Adrenal gland (tissue), 5 donors: ENCODE measurements at regions not wholly inside any gene's neighbourhood (a gene's known extent, or its start where the extent isn't known, plus 50 kb on each side); places are given as distances from the start of the nearest gene placed in this dataset.

Source experiments
- CTCF ChIP-seq, 6 experiments: fragments of 450-650 bp in 4 of 6; fragments of 200-600 bp in 2 of 6; sonication (generic) in 1 of 6; IDR thresholded peaks; 1 replicate in 5 of 6; 2 replicates in 1 of 6; pipeline versions ENCODE4 v1.5.1 to v1.8.0; 2016 to 2021; ENCODE audit warnings: antibody characterized with exemption in 6 of 6, mild to moderate bottlenecking in 2 of 6, moderate library complexity in 1 of 6
- POLR2A ChIP-seq, 2 donors: fragments of 450-650 bp; IDR thresholded peaks; one replicate each; pipeline ENCODE4 v1.6.1; 2017; ENCODE audit warnings: antibody characterized with exemption in 2 of 2, mild to moderate bottlenecking in 2 of 2, moderate library complexity in 1 of 2
- donor health status: DM: no; HTN: no; CAD: no.

- no peak for TF ChIP-seq CTCF (IDR thresholded peaks at IDR 0.05)
- no peak for TF ChIP-seq POLR2A (IDR thresholded peaks at IDR 0.05)
Measured at GRCh38 chr7:156109076-156109475, 296.8 kb upstream of the SHH start.
